Neural progenitor cell (in vitro differentiated cells): ENCODE measurements at regions not wholly inside any gene's neighbourhood (a gene's known extent, or its start where the extent isn't known, plus 50 kb on each side); places are given as distances from the start of the nearest gene placed in this dataset.

Experiments used
- EZH2 ChIP-seq: fragments of 200-600 bp; sonication (generic); IDR thresholded peaks from 2 replicates; pipeline ENCODE4 v1.6.1; 2017; ENCODE audit warnings: antibody characterized with exemption, mild to moderate bottlenecking, moderate library complexity
- EZH2phosphoT487 ChIP-seq: fragments of 200-600 bp; sonication (generic); IDR thresholded peaks from 2 replicates; pipeline ENCODE4 v1.6.1; 2017; ENCODE audit warnings: antibody characterized with exemption
- TF ChIP-seq, protein P1 (sequence below): fragments of 200-600 bp; sonication (generic); IDR thresholded peaks from 2 replicates; pipeline ENCODE4 v1.5.1; 2017; ENCODE audit warnings: antibody characterized with exemption, mild to moderate bottlenecking

DNA sequence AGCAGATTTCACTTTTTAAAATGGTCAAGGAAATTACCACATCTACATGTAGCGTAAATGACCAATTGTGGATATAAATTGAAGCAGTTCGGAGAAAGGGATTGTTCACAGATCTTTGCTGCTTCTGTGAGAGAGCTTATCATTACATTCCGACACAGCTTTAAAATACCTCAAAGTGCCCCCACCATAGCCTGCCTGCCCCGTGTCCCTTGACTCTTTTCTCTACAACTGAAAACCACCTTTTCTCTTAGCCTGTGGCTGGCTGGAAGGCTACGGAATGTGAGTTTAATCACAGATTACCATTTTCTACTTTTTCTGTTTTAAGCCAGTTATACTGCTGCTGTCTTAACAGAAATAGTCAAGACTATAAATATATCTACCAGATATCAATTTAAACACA is 347.2 kb upstream of the MAP3K7 start:
- TF ChIP-seq, protein P1, sequence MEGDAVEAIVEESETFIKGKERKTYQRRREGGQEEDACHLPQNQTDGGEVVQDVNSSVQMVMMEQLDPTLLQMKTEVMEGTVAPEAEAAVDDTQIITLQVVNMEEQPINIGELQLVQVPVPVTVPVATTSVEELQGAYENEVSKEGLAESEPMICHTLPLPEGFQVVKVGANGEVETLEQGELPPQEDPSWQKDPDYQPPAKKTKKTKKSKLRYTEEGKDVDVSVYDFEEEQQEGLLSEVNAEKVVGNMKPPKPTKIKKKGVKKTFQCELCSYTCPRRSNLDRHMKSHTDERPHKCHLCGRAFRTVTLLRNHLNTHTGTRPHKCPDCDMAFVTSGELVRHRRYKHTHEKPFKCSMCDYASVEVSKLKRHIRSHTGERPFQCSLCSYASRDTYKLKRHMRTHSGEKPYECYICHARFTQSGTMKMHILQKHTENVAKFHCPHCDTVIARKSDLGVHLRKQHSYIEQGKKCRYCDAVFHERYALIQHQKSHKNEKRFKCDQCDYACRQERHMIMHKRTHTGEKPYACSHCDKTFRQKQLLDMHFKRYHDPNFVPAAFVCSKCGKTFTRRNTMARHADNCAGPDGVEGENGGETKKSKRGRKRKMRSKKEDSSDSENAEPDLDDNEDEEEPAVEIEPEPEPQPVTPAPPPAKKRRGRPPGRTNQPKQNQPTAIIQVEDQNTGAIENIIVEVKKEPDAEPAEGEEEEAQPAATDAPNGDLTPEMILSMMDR, result no peak
- no peak for TF ChIP-seq EZH2
- TF ChIP-seq EZH2phosphoT487, result no peak
